Stomach smooth muscle (tissue), 2 donors: ENCODE measurements at regions not wholly inside any gene's neighbourhood (a gene's known extent, or its start where the extent isn't known, plus 50 kb on each side); places are given as distances from the start of the nearest gene placed in this dataset.

Experiments
- H3K27ac ChIP-seq: one replicate; pipeline ENCODE4 v1.7.0; 2013; ENCODE audit warnings: mild to moderate bottlenecking, low read length, inconsistent platforms
- H3K27me3 ChIP-seq, 2 donors: one replicate each; pipeline ENCODE4 v1.7.0; 2013; ENCODE audit warnings: low read length in 2 of 2; ENCODE audit not compliant: insufficient read depth in 2 of 2, control insufficient read depth in 1 of 2
- H3K36me3 ChIP-seq, 2 donors: one replicate each; pipeline ENCODE4 v1.7.0; 2013; ENCODE audit warnings: low read length in 2 of 2; ENCODE audit not compliant: control insufficient read depth in 2 of 2, insufficient read depth in 2 of 2
- H3K4me1 ChIP-seq: one replicate; pipeline ENCODE4 v1.7.0; 2013; ENCODE audit warnings: low read length; ENCODE audit not compliant: control insufficient read depth, insufficient read depth
- H3K4me3 ChIP-seq, 2 donors: one replicate each; pipeline ENCODE4 v1.7.0; 2013; ENCODE audit warnings: low read length in 2 of 2
- H3K9ac ChIP-seq, 2 donors: one replicate each; pipeline ENCODE4 v1.7.0; 2013; ENCODE audit warnings: low read length in 2 of 2, mild to moderate bottlenecking in 1 of 2
- H3K9me3 ChIP-seq, 2 donors: one replicate each; pipeline ENCODE4 v1.7.0; 2013; ENCODE audit warnings: low read length in 2 of 2; ENCODE audit not compliant: control insufficient read depth in 2 of 2
- donor health status: healthy.
- donor health status: Pancreatic carcinoma.

GRCh38 chr7:118664498-118664897 lies 440.0 kb downstream of the ANKRD7 start:
- no peak overlapping the region for H3K9ac ChIP-seq
- no peaks in the 10 kb centered on the region for H3K9me3 ChIP-seq
- H3K4me3 ChIP-seq: no peak overlapping the region
- H3K27me3 ChIP-seq: no peaks in the 10 kb centered on the region
- H3K4me1 ChIP-seq: no peaks in the 10 kb centered on the region
- no peak overlapping the region for H3K27ac ChIP-seq
- H3K36me3 ChIP-seq: no peaks in the 10 kb centered on the region

GRCh38 chr7:118671149-118671548 lies 446.6 kb downstream of the ANKRD7 start:
- no peaks in the 10 kb centered on the region for H3K4me1 ChIP-seq
- H3K9me3 ChIP-seq: no peaks in the 10 kb centered on the region
- no peak overlapping the region for H3K9ac ChIP-seq
- H3K4me3 ChIP-seq: no peak overlapping the region
- H3K27ac ChIP-seq: no peak overlapping the region
- H3K36me3 ChIP-seq: no peaks in the 10 kb centered on the region
- H3K27me3 ChIP-seq: no peaks in the 10 kb centered on the region

DNA sequence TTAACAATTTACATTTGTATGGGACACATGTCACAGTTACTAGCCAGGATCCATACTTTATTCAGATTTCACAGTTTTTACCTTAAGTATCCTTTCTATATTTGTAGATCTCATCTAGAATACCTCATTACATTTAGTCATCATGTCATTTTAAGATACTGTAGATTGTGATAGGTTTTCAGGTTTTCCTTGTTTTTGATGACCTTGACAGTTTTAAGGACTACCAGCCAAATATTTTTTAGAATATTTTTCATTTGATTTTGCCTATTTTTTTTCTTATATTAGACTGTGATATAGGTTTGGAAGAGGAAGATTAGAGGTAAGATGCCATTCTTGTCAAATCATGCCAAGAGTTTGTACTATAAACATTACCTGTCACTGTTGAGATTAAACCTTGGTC lies 460.3 kb downstream of the ANKRD7 start:
- H3K36me3 ChIP-seq: no peaks in the 10 kb centered on the region
- no peak overlapping the region for H3K4me3 ChIP-seq
- no peak overlapping the region for H3K9ac ChIP-seq
- H3K27me3 ChIP-seq: no peaks in the 10 kb centered on the region
- no peaks in the 10 kb centered on the region for H3K9me3 ChIP-seq
- no peaks in the 10 kb centered on the region for H3K4me1 ChIP-seq
- no peak overlapping the region for H3K27ac ChIP-seq

DNA sequence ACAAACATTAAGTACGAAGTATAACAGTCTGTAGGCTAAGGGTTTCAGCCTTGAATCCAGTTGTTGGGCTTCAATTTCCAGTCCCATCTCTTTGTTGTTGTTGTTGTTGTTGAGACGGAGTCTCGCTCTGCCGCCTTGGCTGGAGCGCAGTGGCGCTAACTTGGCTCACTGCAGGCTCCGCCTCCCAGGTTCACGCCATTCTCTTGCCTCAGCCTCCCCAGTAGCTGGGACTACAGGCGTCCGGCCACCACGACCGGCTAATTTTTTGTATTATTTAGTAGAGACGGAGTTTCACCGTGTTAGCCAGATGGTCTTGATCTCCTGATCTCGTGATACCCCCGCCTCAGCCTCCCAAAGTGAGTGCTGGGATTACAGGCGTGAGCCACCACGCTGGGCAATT lies 464.9 kb downstream of the ANKRD7 start:
- Histone ChIP-seq H3K9ac (no peak overlapping the region), H3K27me3 (no peaks in the 10 kb centered on the region), H3K27ac (no peak overlapping the region), H3K36me3 (no peaks in the 10 kb centered on the region), H3K9me3 (no peaks in the 10 kb centered on the region), H3K4me1 (no peaks in the 10 kb centered on the region), H3K4me3 (no peak overlapping the region)

DNA sequence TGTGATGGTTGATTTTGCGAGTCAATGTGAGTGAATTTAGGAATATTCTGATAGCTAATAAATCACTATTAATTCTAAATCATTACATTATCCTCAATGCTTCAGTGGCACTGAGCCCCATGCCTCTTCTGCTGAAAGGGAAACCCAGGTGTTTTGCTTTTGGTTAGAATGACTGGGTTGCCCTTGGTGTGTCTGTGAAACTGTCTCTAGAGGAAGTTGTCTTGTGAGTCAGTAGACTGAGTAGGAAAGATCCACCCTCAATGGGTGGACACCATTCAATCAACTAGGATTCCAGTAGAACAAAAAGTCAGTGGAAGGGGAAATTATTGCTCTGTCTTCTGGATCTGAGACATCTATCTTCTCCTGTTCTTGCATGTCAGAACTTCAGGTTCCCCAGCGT lies 472.4 kb downstream of the ANKRD7 start:
- no peak overlapping the region for H3K27ac ChIP-seq
- H3K27me3 ChIP-seq: no peaks in the 10 kb centered on the region
- H3K9ac ChIP-seq: no peak overlapping the region
- H3K4me3 ChIP-seq: no peak overlapping the region
- no peaks in the 10 kb centered on the region for H3K9me3 ChIP-seq
- H3K4me1 ChIP-seq: no peaks in the 10 kb centered on the region
- no peaks in the 10 kb centered on the region for H3K36me3 ChIP-seq

DNA sequence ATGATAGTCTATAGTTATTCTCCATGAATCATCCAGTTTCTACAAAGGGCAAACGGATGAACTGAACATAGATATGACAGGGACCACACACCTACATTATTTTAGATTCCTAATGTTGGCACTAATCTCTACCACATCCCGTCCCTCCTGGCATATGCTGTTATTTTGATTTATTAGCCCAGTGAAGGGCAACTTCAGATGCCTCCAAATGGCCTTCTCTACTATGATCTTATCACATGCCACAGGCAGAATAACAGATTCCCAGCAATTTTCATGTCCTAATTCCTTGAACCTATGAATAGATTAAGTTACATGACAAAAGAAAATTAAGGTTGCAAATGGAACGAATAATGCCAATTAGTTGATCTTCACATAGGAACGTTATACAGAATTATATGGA lies 474.7 kb downstream of the ANKRD7 start:
- Histone ChIP-seq H3K4me3 (no peak overlapping the region), H3K27me3 (no peaks in the 10 kb centered on the region), H3K4me1 (no peaks in the 10 kb centered on the region), H3K9ac (no peak overlapping the region), H3K9me3 (no peaks in the 10 kb centered on the region), H3K36me3 (no peaks in the 10 kb centered on the region), H3K27ac (no peak overlapping the region)

DNA sequence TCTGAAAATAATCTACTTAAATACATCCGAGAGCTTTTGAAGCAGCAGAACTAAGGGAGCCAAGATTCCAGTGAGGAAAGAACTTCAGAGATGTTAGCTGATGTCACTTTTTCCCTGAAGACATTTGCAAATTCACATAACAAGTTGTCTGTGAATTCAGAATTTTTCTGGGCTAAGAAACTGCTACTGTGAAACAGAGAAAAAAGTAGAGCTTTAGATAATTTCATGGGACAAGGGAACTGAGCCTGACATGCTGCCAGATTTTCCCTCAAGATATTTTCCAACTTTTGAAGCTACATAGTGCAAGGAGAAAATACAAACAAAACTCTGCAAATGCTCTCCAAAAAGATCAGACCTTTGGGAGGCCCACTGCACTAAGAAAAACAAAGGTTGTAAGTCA lies 484.2 kb downstream of the ANKRD7 start:
- H3K27ac ChIP-seq: no peak overlapping the region
- no peaks in the 10 kb centered on the region for H3K4me1 ChIP-seq
- H3K27me3 ChIP-seq: no peaks in the 10 kb centered on the region
- H3K4me3 ChIP-seq: no peak overlapping the region
- no peaks in the 10 kb centered on the region for H3K36me3 ChIP-seq
- H3K9me3 ChIP-seq: no peaks in the 10 kb centered on the region
- H3K9ac ChIP-seq: no peak overlapping the region

GRCh38 chr7:118711688-118712087 lies 487.2 kb downstream of the ANKRD7 start:
- no peak overlapping the region for H3K4me3 ChIP-seq
- no peaks in the 10 kb centered on the region for H3K4me1 ChIP-seq
- no peak overlapping the region for H3K27ac ChIP-seq
- no peak overlapping the region for H3K9ac ChIP-seq
- no peaks in the 10 kb centered on the region for H3K9me3 ChIP-seq
- no peaks in the 10 kb centered on the region for H3K36me3 ChIP-seq
- H3K27me3 ChIP-seq: no peaks in the 10 kb centered on the region

- no peaks in the 10 kb centered on the region for H3K4me1 ChIP-seq
- no peak overlapping the region for H3K27ac ChIP-seq
- no peaks in the 10 kb centered on the region for H3K27me3 ChIP-seq
- H3K36me3 ChIP-seq: no peaks in the 10 kb centered on the region
- no peak overlapping the region for H3K9ac ChIP-seq
- no peaks in the 10 kb centered on the region for H3K9me3 ChIP-seq
- H3K4me3 ChIP-seq: no peak overlapping the region
Observed at GRCh38 chr7:118713039-118713438, 488.5 kb downstream of the ANKRD7 start.

DNA sequence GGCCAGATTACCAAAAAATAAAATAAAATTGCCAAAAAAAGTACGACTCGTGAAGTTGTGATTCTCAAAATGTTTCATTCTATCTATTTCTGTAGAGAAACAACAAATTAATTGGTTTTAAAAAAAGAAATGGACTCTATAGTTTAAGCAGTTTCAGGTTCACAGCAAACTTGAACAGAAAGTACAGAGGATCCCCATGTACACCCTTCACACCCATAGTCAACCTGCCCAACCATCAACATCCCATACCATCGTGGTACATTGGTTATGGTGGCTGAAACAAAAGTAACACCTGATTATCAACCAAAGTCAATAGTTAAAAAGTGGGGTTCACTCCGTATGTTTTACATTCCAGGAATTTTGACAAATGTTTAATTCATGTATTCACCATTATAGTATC lies 496.1 kb downstream of the ANKRD7 start:
- Histone ChIP-seq H3K9me3 (no peaks in the 10 kb centered on the region), H3K36me3 (no peaks in the 10 kb centered on the region), H3K4me1 (no peaks in the 10 kb centered on the region), H3K27ac (no peak overlapping the region), H3K27me3 (no peaks in the 10 kb centered on the region), H3K4me3 (no peak overlapping the region), H3K9ac (no peak overlapping the region)

DNA sequence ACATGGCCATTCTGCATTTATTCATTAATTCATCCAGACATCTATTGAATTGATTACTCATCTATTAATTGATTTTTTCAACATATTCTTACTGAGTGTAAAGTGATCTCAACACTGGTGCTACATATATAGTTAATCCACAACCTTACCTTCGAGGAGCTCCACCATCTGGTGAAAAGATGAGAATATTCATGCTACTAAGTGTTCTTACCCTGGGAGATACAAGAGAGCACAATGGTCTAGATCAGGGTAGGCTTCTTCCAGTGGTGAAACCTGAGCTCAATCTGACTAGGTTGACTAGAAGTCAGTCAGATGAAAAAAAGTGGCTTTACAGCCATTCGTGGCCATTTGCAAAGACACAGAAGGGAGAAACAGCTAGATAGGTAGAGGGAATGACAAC lies 507.4 kb downstream of the ANKRD7 start:
- no peak overlapping the region for H3K27ac ChIP-seq
- H3K9me3 ChIP-seq: no peaks in the 10 kb centered on the region
- no peak overlapping the region for H3K4me3 ChIP-seq
- no peak overlapping the region for H3K9ac ChIP-seq
- H3K36me3 ChIP-seq: no peaks in the 10 kb centered on the region
- no peaks in the 10 kb centered on the region for H3K4me1 ChIP-seq
- H3K27me3 ChIP-seq: no peaks in the 10 kb centered on the region

- Histone ChIP-seq H3K9ac (no peak overlapping the region), H3K4me3 (no peak overlapping the region), H3K27ac (no peak overlapping the region), H3K4me1 (no peaks in the 10 kb centered on the region), H3K36me3 (no peaks in the 10 kb centered on the region), H3K9me3 (no peaks in the 10 kb centered on the region), H3K27me3 (no peaks in the 10 kb centered on the region)
Observed at GRCh38 chr7:118734541-118734940, 510.0 kb downstream of the ANKRD7 start.
